ENCODE measurements at regions not wholly inside any gene's neighbourhood (a gene's known extent, or its start where the extent isn't known, plus 50 kb on each side); places are given as distances from the start of the nearest gene placed in this dataset.

DNA sequence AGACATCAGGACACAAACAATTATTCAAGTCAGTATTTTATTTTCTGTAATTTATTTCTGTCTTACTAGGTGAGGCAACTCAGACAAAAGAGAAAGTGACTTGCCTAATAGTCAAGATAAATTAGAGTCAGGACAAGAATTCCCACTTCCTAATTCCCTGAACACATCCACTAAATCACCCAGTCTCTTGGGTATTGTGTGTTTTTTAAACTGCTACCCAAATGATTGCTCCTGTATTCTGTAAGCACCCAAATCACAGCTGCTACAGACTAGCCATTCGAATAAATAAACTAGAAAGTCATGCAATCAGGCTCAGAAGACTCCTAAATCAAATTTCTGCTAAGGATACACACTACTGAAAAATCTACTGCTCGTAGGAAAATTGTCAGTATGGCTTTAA lies 263.0 kb downstream of the DUSP6 start:
- Histone ChIP-seq H3K9me3 (ENCODE audit: low read length) (no peaks in the 10 kb centered on the region), H3K36me3 (ENCODE audit: insufficient read depth, low read length) (no peaks in the 10 kb centered on the region), H3K4me2 (ENCODE audit: low read length) (no peak overlapping the region), H3K9ac (ENCODE audit: low read length) (no peak overlapping the region), H3K27ac (ENCODE audit: low read length) (no peak overlapping the region), H3K79me2 (replicated peaks; ENCODE audit: insufficient read depth, low read length) (no peaks in the 10 kb centered on the region), H3K9me2 (ENCODE audit: insufficient read depth, low read length) (no peaks in the 10 kb centered on the region), H3K27me3 (ENCODE audit: insufficient read depth, low read depth, low read length) (no peaks in the 10 kb centered on the region), H4K20me1 (ENCODE audit: insufficient read depth) (no peaks in the 10 kb centered on the region), H3F3A (ENCODE audit: insufficient read depth, low read length, poor library complexity, severe bottlenecking) (no peaks in the 10 kb centered on the region), H2AFZ (ENCODE audit: low read depth, low read length) (no peak overlapping the region), H3K4me3 (ENCODE audit: low read length) (no peak overlapping the region)
- TF ChIP-seq EZH2 (IDR thresholded peaks at IDR 0.05; ENCODE audit: borderline replicate concordance, insufficient read depth, low read length, poor library complexity, severe bottlenecking) (no peak), POLR2AphosphoS5 (IDR thresholded peaks at IDR 0.05) (no peak)

DNA sequence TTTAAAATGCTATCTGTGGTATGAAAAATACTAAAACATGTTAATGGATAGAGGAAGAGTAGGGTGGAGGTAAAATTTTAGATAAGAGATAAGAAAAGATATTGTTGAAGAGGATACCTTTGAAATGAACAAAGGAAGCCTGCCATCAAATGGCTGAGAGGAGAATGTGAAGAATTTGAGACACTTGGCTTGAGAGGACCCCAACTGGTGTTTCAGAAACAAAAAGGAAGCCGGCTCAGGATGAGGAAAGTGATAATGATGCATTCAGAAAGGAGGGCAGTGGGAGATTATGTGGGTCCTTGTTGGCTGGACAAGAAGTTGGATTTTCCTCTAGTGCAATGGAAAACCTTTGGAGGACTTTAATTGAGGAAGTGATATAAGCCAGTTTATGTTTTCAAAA lies 264.4 kb downstream of the DUSP6 start:
- Histone ChIP-seq H3K4me2 (ENCODE audit: low read length) (no peak overlapping the region), H3F3A (ENCODE audit: insufficient read depth, low read length, poor library complexity, severe bottlenecking) (no peaks in the 10 kb centered on the region), H3K9ac (ENCODE audit: low read length) (no peak overlapping the region), H3K79me2 (replicated peaks; ENCODE audit: insufficient read depth, low read length) (no peaks in the 10 kb centered on the region), H3K27ac (ENCODE audit: low read length) (no peak overlapping the region), H4K20me1 (ENCODE audit: insufficient read depth) (no peaks in the 10 kb centered on the region), H3K9me3 (ENCODE audit: low read length) (no peaks in the 10 kb centered on the region), H3K9me2 (ENCODE audit: insufficient read depth, low read length) (no peaks in the 10 kb centered on the region), H3K36me3 (ENCODE audit: insufficient read depth, low read length) (no peaks in the 10 kb centered on the region), H3K4me3 (ENCODE audit: low read length) (no peak overlapping the region), H2AFZ (ENCODE audit: low read depth, low read length) (no peak overlapping the region), H3K27me3 (ENCODE audit: insufficient read depth, low read depth, low read length) (no peaks in the 10 kb centered on the region)
- no peak for TF ChIP-seq TAF1 (IDR thresholded peaks at IDR 0.05; ENCODE audit: low read depth)
- no peak for TF ChIP-seq EZH2 (IDR thresholded peaks at IDR 0.05; ENCODE audit: borderline replicate concordance, insufficient read depth, low read length, poor library complexity, severe bottlenecking)
- TF ChIP-seq SMC3 (conservative IDR thresholded peaks at IDR 0.05; ENCODE audit: poor library complexity) = no peak
- no peak for TF ChIP-seq POLR2AphosphoS5 (IDR thresholded peaks at IDR 0.05)
- no peak for TF ChIP-seq EP300 (conservative IDR thresholded peaks at IDR 0.05; ENCODE audit: poor library complexity, severe bottlenecking)
- no peak for TF ChIP-seq RAD21 (conservative IDR thresholded peaks at IDR 0.05)
- TF ChIP-seq, protein P1, sequence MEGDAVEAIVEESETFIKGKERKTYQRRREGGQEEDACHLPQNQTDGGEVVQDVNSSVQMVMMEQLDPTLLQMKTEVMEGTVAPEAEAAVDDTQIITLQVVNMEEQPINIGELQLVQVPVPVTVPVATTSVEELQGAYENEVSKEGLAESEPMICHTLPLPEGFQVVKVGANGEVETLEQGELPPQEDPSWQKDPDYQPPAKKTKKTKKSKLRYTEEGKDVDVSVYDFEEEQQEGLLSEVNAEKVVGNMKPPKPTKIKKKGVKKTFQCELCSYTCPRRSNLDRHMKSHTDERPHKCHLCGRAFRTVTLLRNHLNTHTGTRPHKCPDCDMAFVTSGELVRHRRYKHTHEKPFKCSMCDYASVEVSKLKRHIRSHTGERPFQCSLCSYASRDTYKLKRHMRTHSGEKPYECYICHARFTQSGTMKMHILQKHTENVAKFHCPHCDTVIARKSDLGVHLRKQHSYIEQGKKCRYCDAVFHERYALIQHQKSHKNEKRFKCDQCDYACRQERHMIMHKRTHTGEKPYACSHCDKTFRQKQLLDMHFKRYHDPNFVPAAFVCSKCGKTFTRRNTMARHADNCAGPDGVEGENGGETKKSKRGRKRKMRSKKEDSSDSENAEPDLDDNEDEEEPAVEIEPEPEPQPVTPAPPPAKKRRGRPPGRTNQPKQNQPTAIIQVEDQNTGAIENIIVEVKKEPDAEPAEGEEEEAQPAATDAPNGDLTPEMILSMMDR (IDR thresholded peaks at IDR 0.05; ENCODE audit: poor library complexity, severe bottlenecking) = no peak
- TF ChIP-seq, protein P2, sequence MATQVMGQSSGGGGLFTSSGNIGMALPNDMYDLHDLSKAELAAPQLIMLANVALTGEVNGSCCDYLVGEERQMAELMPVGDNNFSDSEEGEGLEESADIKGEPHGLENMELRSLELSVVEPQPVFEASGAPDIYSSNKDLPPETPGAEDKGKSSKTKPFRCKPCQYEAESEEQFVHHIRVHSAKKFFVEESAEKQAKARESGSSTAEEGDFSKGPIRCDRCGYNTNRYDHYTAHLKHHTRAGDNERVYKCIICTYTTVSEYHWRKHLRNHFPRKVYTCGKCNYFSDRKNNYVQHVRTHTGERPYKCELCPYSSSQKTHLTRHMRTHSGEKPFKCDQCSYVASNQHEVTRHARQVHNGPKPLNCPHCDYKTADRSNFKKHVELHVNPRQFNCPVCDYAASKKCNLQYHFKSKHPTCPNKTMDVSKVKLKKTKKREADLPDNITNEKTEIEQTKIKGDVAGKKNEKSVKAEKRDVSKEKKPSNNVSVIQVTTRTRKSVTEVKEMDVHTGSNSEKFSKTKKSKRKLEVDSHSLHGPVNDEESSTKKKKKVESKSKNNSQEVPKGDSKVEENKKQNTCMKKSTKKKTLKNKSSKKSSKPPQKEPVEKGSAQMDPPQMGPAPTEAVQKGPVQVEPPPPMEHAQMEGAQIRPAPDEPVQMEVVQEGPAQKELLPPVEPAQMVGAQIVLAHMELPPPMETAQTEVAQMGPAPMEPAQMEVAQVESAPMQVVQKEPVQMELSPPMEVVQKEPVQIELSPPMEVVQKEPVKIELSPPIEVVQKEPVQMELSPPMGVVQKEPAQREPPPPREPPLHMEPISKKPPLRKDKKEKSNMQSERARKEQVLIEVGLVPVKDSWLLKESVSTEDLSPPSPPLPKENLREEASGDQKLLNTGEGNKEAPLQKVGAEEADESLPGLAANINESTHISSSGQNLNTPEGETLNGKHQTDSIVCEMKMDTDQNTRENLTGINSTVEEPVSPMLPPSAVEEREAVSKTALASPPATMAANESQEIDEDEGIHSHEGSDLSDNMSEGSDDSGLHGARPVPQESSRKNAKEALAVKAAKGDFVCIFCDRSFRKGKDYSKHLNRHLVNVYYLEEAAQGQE (IDR thresholded peaks at IDR 0.05; ENCODE audit: borderline replicate concordance) = no peak
- TF ChIP-seq MXI1 (conservative IDR thresholded peaks at IDR 0.05; ENCODE audit: poor library complexity, severe bottlenecking) = no peak
